Neuronal stem cell (in vitro differentiated cells): ENCODE measurements at regions not wholly inside any gene's neighbourhood (a gene's known extent, or its start where the extent isn't known, plus 50 kb on each side); places are given as distances from the start of the nearest gene placed in this dataset. TPM values are rescaled to one million over a fixed set of nuclear protein-coding genes. Genes with fewer than 3 reads are reported as not detected.

Experiments
- small RNA-seq: library from polyadenylated mRNA; stranded (forward); fragments of <200 nt; extraction: miRNeasy Mini kit (QIAGEN cat#:217004); gene quantifications from one replicate; pipeline ENCODE3, GENCODE V24; 2013; ENCODE audit not compliant: insufficient read depth

Small RNA genes in the stretch of these regions (small RNA-seq; reads per million reads assigned to genes)
- gene COX6B1P7 = not detected
